GM19372 (cell line): ENCODE measurements at regions not wholly inside any gene's neighbourhood (a gene's known extent, or its start where the extent isn't known, plus 50 kb on each side); places are given as distances from the start of the nearest gene placed in this dataset.

Experiments
- ATAC-seq: cut with Tn5 transposase; IDR thresholded peaks from one replicate; pipeline ENCODE4 v1.9.1; 2021; ENCODE audit warnings: mild to moderate bottlenecking, low read depth, moderate library complexity; ENCODE audit not compliant: unreplicated experiment

DNA sequence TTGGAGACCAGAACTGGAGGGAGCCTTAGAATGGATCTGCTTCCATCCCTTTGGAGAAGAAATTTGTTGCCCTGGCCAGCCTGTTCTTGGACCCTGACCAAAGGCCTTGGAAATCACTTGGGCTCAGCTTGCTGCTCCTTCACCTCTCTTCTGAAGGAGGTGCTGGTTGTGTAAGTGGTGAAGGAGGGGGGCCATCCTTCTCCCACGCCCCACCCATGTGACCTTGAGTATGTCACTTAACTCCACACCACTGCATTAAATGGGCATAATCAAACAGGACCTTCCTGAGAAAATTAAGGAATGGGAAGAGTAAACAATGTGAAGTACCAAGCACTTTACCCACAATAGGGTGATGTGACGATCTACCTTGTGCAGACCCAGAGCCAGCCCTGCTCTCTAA is 68.3 kb upstream of the GJB5 start:
- ATAC-seq, result no peak

DNA sequence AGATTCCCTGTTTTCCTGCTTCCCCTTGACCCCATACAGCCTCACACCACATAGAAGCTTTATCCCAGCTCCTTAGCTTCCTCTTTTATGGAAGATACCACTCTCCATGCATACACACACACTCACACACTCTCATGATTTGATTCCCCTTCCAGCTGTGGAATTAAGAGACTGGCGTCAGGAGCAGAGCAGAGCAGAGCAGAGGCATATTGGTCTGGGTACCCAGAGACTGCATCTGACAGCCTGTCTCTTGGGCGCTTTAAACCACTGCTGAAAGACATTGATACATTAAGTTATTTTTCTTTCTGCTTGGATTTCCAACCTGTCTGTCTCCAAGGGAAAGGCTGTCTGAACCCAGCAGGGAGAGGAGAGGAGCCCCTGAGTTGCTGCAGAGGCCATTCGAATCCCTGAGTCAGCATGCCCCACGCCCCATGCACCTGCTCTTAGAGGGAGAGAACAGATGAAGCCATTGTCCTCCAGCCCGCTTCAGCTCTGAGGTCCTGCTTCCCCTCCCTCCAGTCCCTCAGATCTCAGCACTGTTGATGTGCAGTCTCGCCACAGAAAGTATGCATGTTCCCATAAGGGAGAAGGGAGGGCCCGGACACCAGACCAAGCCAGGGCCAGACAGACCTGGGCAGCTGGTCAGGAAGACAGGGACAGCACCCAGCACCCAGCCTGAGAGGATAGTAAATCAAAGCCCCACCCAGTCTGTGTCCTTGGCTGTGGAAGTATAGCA is 66.7 kb upstream of the GJB5 start:
- ATAC-seq, result no peak

DNA sequence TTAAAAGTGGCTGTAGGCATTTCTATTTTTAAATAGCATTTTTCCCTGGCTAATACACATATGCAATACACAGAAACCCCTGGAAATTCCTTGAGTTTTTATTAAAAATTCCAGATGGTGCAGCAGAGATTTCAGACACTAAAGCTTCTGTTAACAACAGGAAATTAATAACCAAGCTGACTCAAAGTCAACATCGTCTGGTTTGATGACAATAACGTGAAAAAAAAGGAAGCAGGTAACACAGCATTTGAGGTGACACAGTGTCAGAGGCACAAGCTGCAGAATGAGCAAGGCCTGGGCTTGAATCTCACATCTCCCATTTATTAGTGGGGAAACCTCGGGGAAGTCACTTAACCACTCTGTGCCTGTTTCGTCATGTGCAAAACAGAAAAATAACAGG is 64.6 kb upstream of the GJB5 start:
- no peak for ATAC-seq

DNA sequence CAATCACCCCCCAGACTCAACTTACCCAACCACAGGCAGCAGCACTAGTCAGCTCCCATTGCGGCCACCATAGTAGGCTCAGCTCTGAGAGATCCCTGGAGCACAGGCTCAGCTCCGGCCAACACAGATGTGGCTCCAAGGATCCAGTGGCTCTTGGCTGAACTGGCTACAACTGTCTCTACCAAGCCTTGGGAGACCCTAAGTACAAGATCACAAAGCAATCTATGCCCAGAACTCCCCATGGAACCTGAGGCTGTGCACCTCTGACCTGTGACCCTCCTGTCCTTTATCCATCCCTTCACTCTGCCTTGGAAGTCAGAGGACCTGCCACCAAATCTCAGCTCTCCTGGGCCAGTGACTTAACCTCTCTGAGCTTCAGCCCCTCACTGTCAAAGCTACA is 61.8 kb upstream of the GJB5 start:
- no peak for ATAC-seq

DNA sequence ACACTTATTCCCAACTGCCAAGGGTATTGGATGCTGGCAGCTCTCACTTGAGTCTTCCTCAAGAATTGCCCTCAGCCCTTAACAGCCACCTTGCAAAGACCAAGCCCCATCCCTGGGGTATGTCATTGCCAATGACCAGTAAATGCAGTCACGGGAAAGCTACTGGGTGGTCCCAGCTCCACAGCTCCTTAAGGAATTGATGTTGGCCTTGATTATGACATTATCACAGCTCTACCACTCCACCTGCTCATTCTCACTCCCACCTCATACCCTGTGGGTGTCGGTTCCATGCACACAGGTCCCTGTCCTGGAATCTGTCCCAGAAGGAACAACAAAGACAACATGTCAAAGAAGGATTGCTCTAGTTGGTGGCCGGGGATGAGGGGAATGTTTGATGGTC is 60.5 kb upstream of the GJB5 start:
- no peak for ATAC-seq

DNA sequence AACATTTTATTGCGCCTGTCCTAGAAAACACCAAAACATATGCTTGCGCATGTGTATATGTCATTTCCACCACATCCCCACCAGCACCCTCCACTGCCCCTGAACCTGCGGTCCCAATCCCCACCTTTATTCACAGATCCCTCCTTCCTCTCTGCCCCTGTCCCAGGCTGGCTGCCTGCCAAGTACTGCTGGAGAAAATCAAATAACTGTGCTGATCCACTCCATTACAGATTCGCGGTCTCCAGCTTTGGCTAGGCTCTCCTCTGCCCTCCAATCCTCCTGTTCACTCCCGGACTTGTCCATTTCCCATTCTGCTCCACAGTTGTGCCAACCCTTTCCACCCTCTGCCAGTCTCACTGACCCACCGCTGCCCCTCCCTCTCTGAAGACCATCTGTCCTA is 59.3 kb upstream of the GJB5 start:
- ATAC-seq, result no peak

DNA sequence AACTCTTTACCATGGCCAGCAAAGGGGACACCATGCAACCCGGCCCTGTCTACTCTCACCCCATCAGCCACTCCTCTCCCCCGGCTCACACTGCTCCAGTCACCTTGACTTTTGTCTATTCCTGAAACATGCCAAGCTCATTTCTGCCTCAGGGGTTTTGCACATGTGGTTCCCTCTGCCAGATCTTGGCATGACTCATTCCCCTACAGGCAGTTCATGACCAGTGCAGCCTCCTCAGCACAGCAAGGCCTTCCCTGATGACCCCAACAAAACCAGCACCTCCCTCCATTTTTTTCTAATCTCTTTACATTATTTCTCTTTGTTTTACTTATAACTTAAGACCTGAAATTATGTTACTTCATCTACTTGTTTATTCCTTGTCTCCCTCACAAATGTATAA is 58.6 kb upstream of the GJB5 start:
- ATAC-seq, result no peak

DNA sequence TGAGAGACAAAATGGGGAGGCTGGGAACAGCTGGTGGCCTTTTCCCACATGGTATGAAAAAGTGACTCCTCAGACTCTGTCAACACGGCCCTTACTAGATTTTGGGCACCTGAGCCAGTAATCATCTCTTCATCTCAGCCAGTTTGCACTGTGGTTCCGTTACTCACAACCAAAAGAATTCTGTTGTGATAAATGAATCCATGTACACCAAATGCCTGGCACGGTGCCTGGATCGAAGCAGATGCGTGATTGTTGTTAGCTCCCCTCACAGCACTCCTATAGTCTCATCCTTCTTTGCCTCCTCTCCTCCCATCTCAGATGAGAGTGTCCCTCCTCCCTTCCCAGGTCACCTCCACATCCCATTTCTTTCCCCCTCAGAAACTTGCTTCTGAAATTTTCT is 57.9 kb upstream of the GJB5 start:
- ATAC-seq, result no peak

DNA sequence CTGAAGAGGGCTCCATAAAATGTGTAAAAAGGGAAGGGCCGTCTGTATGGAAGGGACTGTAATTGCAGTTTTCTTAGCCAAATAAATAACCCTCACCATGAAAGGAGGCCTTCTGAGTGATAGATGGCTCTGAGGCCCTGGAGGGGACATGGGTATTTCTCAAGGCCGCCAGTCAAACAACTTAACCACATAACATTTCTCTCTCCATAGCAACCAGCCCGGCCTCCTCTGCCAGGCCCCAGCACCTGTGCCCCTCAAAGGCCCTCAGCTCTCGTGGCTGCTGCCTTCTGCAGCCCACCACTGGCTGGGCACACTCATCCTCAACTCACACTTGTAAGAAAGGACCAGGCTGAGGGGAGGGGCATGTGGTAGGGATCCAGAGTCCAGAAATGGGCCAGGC is 57.0 kb upstream of the GJB5 start:
- ATAC-seq, result no peak

DNA sequence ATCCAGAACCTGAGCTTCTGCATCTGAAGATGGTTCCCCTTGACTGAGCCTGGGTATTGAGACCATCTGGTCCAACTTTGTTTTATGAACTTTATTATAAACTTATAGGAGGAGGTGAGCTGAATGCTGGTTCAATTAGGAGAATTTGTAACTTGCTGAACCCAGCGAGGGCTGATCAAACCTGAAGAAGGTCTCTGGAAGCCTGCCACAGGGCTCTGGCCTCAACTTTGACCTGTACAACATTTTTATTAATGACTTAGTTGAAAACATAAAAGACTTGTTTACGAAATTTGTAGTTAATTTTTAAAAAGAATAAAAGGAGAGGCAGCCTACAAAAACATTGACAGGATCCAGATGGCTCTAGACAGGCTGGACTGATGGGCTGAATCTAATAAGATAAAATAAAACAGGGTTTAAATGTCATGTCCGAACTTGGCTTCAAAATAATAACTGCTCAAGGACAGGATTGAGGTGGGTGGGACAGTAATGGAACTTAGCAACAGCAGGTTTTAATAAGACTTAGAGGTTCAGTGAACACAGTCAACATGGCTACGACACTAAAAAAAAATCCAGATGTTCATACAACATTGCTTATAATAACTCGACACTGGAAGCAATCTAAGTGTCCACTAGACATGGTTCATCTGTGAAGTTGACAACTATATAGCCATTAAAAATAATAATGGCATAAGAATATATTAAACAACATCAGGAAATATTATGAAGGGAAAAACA is 53.4 kb upstream of the GJB5 start:
- ATAC-seq, result no peak
